HG02798 (cell line): ENCODE measurements at regions not wholly inside any gene's neighbourhood (a gene's known extent, or its start where the extent isn't known, plus 50 kb on each side); places are given as distances from the start of the nearest gene placed in this dataset.

ENCODE experiments used
- ATAC-seq: cut with Tn5 transposase; IDR thresholded peaks from one replicate; pipeline ENCODE4 v1.9.1; 2021; ENCODE audit warnings: mild to moderate bottlenecking; ENCODE audit not compliant: unreplicated experiment, poor library complexity

- no peak for ATAC-seq
Measured at GRCh38 chr12:44961887-44962286, 85.8 kb upstream of the NELL2 start.

- ATAC-seq = no peak
Measured at GRCh38 chr12:44960856-44961255, 84.7 kb upstream of the NELL2 start.

- no peak for ATAC-seq
Measured at GRCh38 chr12:44960423-44960822, 84.3 kb upstream of the NELL2 start.

- no peak for ATAC-seq
Measured at GRCh38 chr12:44947163-44947562, 71.0 kb upstream of the NELL2 start.

GRCh38 chr12:44942714-44943113, 66.6 kb upstream of the NELL2 start:
- no peak for ATAC-seq

GRCh38 chr12:44930972-44931600, 55.0 kb upstream of the NELL2 start:
- ATAC-seq = peak; percentile 56

GRCh38 chr12:44929236-44929885, 53.2 kb upstream of the NELL2 start:
- no peak for ATAC-seq
